Activated CD4-positive, alpha-beta T cell treated with anti-CD3 and anti-CD28 coated beads, Interleukin-2, amount 10 ng/mL, durations not matched to agents 24 days and 14 days (primary cell): ENCODE measurements at regions not wholly inside any gene's neighbourhood (a gene's known extent, or its start where the extent isn't known, plus 50 kb on each side); places are given as distances from the start of the nearest gene placed in this dataset.

Experiments
- DNase-seq: peaks from one replicate; pipeline ENCODE4 v3.0.0; 2022
- H3K27ac Mint-ChIP-seq: one replicate; pipeline ENCODE4 v1.8.0; 2022; ENCODE audit warnings: mild to moderate bottlenecking, mixed read lengths
- H3K27me3 Mint-ChIP-seq: one replicate; pipeline ENCODE4 v1.8.0; 2022; ENCODE audit warnings: mixed read lengths
- H3K36me3 Mint-ChIP-seq: one replicate; pipeline ENCODE4 v1.8.0; 2022; ENCODE audit warnings: low read depth, mild to moderate bottlenecking, mixed read lengths
- H3K4me1 Mint-ChIP-seq: one replicate; pipeline ENCODE4 v1.8.0; 2021; ENCODE audit warnings: mixed read lengths
- H3K4me3 Mint-ChIP-seq: one replicate; pipeline ENCODE4 v1.8.0; 2022; ENCODE audit warnings: mild to moderate bottlenecking, moderate library complexity, mixed read lengths
- H3K9me3 Mint-ChIP-seq: one replicate; pipeline ENCODE4 v1.8.0; 2021; ENCODE audit warnings: mixed read lengths
- intact Hi-C: fragments of 100-400 bp; cut with micrococcal nuclease; formaldehyde crosslinking; loops from one replicate; pipeline ENCODE4 v1.15.1; 2023

- Mint-ChIP-seq H3K9me3 (no peaks in the 10 kb centered on the region), H3K4me1 (no peaks in the 10 kb centered on the region), H3K4me3 (no peak overlapping the region), H3K36me3 (no peaks in the 10 kb centered on the region), H3K27ac (no peak overlapping the region), H3K27me3 (no peaks in the 10 kb centered on the region)
- intact Hi-C loops: no loop called here
- DNase-seq: no peak
These were observed 321.0 kb upstream of the SNX7 start for GRCh38 chr1:98340511-98340910.

GRCh38 chr1:98336472-98337083 is 324.9 kb upstream of the SNX7 start:
- intact Hi-C loops: no loop called here
- Mint-ChIP-seq H3K4me1 (no peaks in the 10 kb centered on the region), H3K27me3 (no peaks in the 10 kb centered on the region), H3K9me3 (no peaks in the 10 kb centered on the region), H3K36me3 (no peaks in the 10 kb centered on the region), H3K27ac (no peak overlapping the region), H3K4me3 (no peak overlapping the region)
- no peak for DNase-seq

- no peaks in the 10 kb centered on the region for H3K36me3 Mint-ChIP-seq
- H3K27me3 Mint-ChIP-seq: peaks cover 4% of the 10 kb centered on the region
- H3K4me3 Mint-ChIP-seq: no peak overlapping the region
- no peaks in the 10 kb centered on the region for H3K9me3 Mint-ChIP-seq
- no peak overlapping the region for H3K27ac Mint-ChIP-seq
- no peaks in the 10 kb centered on the region for H3K4me1 Mint-ChIP-seq
- DNase-seq: no peak
- intact Hi-C loops: no loop called here
These were observed 327.6 kb upstream of the SNX7 start for GRCh38 chr1:98333936-98334335.

GRCh38 chr1:98333406-98333805 is 328.1 kb upstream of the SNX7 start:
- Mint-ChIP-seq H3K4me3 (no peak overlapping the region), H3K27ac (no peak overlapping the region), H3K4me1 (no peaks in the 10 kb centered on the region), H3K36me3 (no peaks in the 10 kb centered on the region), H3K27me3 (peaks cover 7% of the 10 kb centered on the region), H3K9me3 (no peaks in the 10 kb centered on the region)
- intact Hi-C loops: no loop called here
- no peak for DNase-seq

GRCh38 chr1:98331718-98332311 is 329.7 kb upstream of the SNX7 start:
- H3K27me3 Mint-ChIP-seq: peaks cover 7% of the 10 kb centered on the region
- H3K4me3 Mint-ChIP-seq: no peak overlapping the region
- no peak overlapping the region for H3K27ac Mint-ChIP-seq
- no peaks in the 10 kb centered on the region for H3K36me3 Mint-ChIP-seq
- H3K9me3 Mint-ChIP-seq: no peaks in the 10 kb centered on the region
- intact Hi-C loops: no loop called here
- no peaks in the 10 kb centered on the region for H3K4me1 Mint-ChIP-seq
- no peak for DNase-seq

- DNase-seq: no peak
- Mint-ChIP-seq H3K4me1 (no peaks in the 10 kb centered on the region), H3K36me3 (no peaks in the 10 kb centered on the region), H3K4me3 (no peak overlapping the region), H3K27me3 (peaks cover 7% of the 10 kb centered on the region), H3K27ac (no peak overlapping the region), H3K9me3 (no peaks in the 10 kb centered on the region)
- intact Hi-C loops: no loop called here
These were observed 330.3 kb upstream of the SNX7 start for GRCh38 chr1:98331243-98331642.

- Mint-ChIP-seq H3K9me3 (no peaks in the 10 kb centered on the region), H3K4me1 (no peaks in the 10 kb centered on the region), H3K4me3 (no peak overlapping the region), H3K27me3 (peaks cover 7% of the 10 kb centered on the region), H3K36me3 (no peaks in the 10 kb centered on the region), H3K27ac (no peak overlapping the region)
- intact Hi-C loops: no loop called here
- DNase-seq: no peak
These were observed 331.3 kb upstream of the SNX7 start for GRCh38 chr1:98330224-98330623.

GRCh38 chr1:98328855-98329254 is 332.7 kb upstream of the SNX7 start:
- peaks cover 7% of the 10 kb centered on the region for H3K27me3 Mint-ChIP-seq
- H3K36me3 Mint-ChIP-seq: no peaks in the 10 kb centered on the region
- no peak overlapping the region for H3K4me3 Mint-ChIP-seq
- H3K9me3 Mint-ChIP-seq: no peaks in the 10 kb centered on the region
- intact Hi-C loops: no loop called here
- H3K27ac Mint-ChIP-seq: no peak overlapping the region
- H3K4me1 Mint-ChIP-seq: peaks cover 6% of the 10 kb centered on the region
- no peak for DNase-seq

- Mint-ChIP-seq H3K36me3 (no peaks in the 10 kb centered on the region), H3K9me3 (no peaks in the 10 kb centered on the region), H3K4me1 (peaks cover 12% of the 10 kb centered on the region), H3K27me3 (peaks cover 7% of the 10 kb centered on the region), H3K27ac (no peak overlapping the region), H3K4me3 (no peak overlapping the region)
- no peak for DNase-seq
- intact Hi-C loops: no loop called here
These were observed 334.2 kb upstream of the SNX7 start for GRCh38 chr1:98327220-98327861.

GRCh38 chr1:98325646-98326440 is 335.7 kb upstream of the SNX7 start:
- intact Hi-C loops: no loop called here
- no peaks in the 10 kb centered on the region for H3K9me3 Mint-ChIP-seq
- no peak for DNase-seq
- peaks cover 7% of the 10 kb centered on the region for H3K27me3 Mint-ChIP-seq
- H3K36me3 Mint-ChIP-seq: no peaks in the 10 kb centered on the region
- H3K27ac Mint-ChIP-seq: no peak overlapping the region
- no peak overlapping the region for H3K4me3 Mint-ChIP-seq
- H3K4me1 Mint-ChIP-seq: peaks cover 12% of the 10 kb centered on the region

- peak overlapping the region; percentile 6 for H3K4me3 Mint-ChIP-seq
- no peak overlapping the region for H3K27ac Mint-ChIP-seq
- peak; percentile 61 for DNase-seq
- H3K9me3 Mint-ChIP-seq: peaks cover 5% of the 10 kb centered on the region
- peaks cover 12% of the 10 kb centered on the region for H3K4me1 Mint-ChIP-seq
- intact Hi-C loops: no loop called here
- no peaks in the 10 kb centered on the region for H3K36me3 Mint-ChIP-seq
- peaks cover 8% of the 10 kb centered on the region for H3K27me3 Mint-ChIP-seq
These were observed 337.6 kb upstream of the SNX7 start for GRCh38 chr1:98323906-98324358.

GRCh38 chr1:98323388-98323787 is 338.1 kb upstream of the SNX7 start:
- H3K4me1 Mint-ChIP-seq: peaks cover 12% of the 10 kb centered on the region
- H3K36me3 Mint-ChIP-seq: no peaks in the 10 kb centered on the region
- DNase-seq: no peak
- intact Hi-C loops: no loop called here
- peaks cover 5% of the 10 kb centered on the region for H3K9me3 Mint-ChIP-seq
- H3K27ac Mint-ChIP-seq: no peak overlapping the region
- H3K27me3 Mint-ChIP-seq: peaks cover 5% of the 10 kb centered on the region
- peak overlapping the region; percentile 5 for H3K4me3 Mint-ChIP-seq

GRCh38 chr1:98322966-98323365 is 338.6 kb upstream of the SNX7 start:
- intact Hi-C loops: no loop called here
- Mint-ChIP-seq H3K27me3 (peaks cover 5% of the 10 kb centered on the region), H3K4me3 (no peak overlapping the region), H3K27ac (no peak overlapping the region), H3K36me3 (no peaks in the 10 kb centered on the region), H3K9me3 (peaks cover 5% of the 10 kb centered on the region), H3K4me1 (peaks cover 12% of the 10 kb centered on the region)
- no peak for DNase-seq

- intact Hi-C loops: no loop called here
- DNase-seq: no peak
- Mint-ChIP-seq H3K36me3 (no peaks in the 10 kb centered on the region), H3K27me3 (peaks cover 5% of the 10 kb centered on the region), H3K9me3 (peaks cover 5% of the 10 kb centered on the region), H3K27ac (no peak overlapping the region), H3K4me3 (no peak overlapping the region), H3K4me1 (peaks cover 12% of the 10 kb centered on the region)
These were observed 339.4 kb upstream of the SNX7 start for GRCh38 chr1:98322086-98322485.
